ENCODE measurements at regions not wholly inside any gene's neighbourhood (a gene's known extent, or its start where the extent isn't known, plus 50 kb on each side); places are given as distances from the start of the nearest gene placed in this dataset.

GRCh38 chr1:101748077-101748476 is 248.6 kb downstream of the OLFM3 start:
- TF ChIP-seq, protein P1, sequence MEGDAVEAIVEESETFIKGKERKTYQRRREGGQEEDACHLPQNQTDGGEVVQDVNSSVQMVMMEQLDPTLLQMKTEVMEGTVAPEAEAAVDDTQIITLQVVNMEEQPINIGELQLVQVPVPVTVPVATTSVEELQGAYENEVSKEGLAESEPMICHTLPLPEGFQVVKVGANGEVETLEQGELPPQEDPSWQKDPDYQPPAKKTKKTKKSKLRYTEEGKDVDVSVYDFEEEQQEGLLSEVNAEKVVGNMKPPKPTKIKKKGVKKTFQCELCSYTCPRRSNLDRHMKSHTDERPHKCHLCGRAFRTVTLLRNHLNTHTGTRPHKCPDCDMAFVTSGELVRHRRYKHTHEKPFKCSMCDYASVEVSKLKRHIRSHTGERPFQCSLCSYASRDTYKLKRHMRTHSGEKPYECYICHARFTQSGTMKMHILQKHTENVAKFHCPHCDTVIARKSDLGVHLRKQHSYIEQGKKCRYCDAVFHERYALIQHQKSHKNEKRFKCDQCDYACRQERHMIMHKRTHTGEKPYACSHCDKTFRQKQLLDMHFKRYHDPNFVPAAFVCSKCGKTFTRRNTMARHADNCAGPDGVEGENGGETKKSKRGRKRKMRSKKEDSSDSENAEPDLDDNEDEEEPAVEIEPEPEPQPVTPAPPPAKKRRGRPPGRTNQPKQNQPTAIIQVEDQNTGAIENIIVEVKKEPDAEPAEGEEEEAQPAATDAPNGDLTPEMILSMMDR (conservative IDR thresholded peaks at IDR 0.05; ENCODE audit: low read length), result no peak
- no peak for TF ChIP-seq EZH2phosphoT487 (IDR thresholded peaks at IDR 0.05; ENCODE audit: borderline replicate concordance)

All from Loucy (cell line).